Upper lobe of left lung (tissue), 4 donors: ENCODE measurements at regions not wholly inside any gene's neighbourhood (a gene's known extent, or its start where the extent isn't known, plus 50 kb on each side); places are given as distances from the start of the nearest gene placed in this dataset.

ENCODE experiments used
- CTCF ChIP-seq, 6 experiments: fragments of 450-650 bp in 4 of 6; fragments of 200-600 bp in 2 of 6; sonication (generic) in 2 of 6; IDR thresholded peaks; one replicate each; pipeline ENCODE4 v1.5.1; 2016 to 2019; ENCODE audit warnings: antibody characterized with exemption in 6 of 6
- EP300 ChIP-seq, 4 donors: sonication (generic); formaldehyde crosslinking; IDR thresholded peaks; one replicate each; pipeline ENCODE4 v1.5.1; 2017; ENCODE audit warnings: antibody characterized with exemption in 4 of 4, control low read depth in 2 of 4

- no peak for TF ChIP-seq EP300 (IDR thresholded peaks at IDR 0.05)
- TF ChIP-seq CTCF (IDR thresholded peaks at IDR 0.05) = no peak
Measured at GRCh38 chr12:58347188-58347587, 405.8 kb downstream of the ATP23 start.
